Heart left ventricle (tissue), 13 donors: ENCODE measurements at regions not wholly inside any gene's neighbourhood (a gene's known extent, or its start where the extent isn't known, plus 50 kb on each side); places are given as distances from the start of the nearest gene placed in this dataset.

Source experiments
- CTCF ChIP-seq, 12 donors: fragments of 200-600 bp; sonication (generic) in 4 of 12; IDR thresholded peaks; one replicate each; pipeline versions ENCODE4 v1.5.0 to v1.8.0; 2018 to 2022; ENCODE audit warnings: antibody characterized with exemption in 12 of 12, mild to moderate bottlenecking in 5 of 12
- POLR2A ChIP-seq, 2 donors: fragments of 450-650 bp; IDR thresholded peaks; one replicate each; pipeline ENCODE4 v1.6.1; 2017; ENCODE audit warnings: antibody characterized with exemption in 2 of 2, mild to moderate bottlenecking in 2 of 2, moderate library complexity in 2 of 2
- donor health status: ischemic (EF 13 %, LVEDD 7.1; RV severe dilation, severe dysfunction).
- donor health status: DM: no; HTN: yes; CAD: no.
- donor health status: DM: no; HTN: no; CAD: no.
- donor health status: ischemic (EF 25% LVEDD 6.9; RV normal size, moderate dysfunction).
- donor health status: ischemic (EF 25% LVEDD 5.7; RV mildly dilated, moderate dysfunction).
- donor health status: ischemic (EF 35%, LVEDD 5.7; RV mildly dilated, moderate dysfunction).
- donor health status: nonischemic (EF 11% LVEDD 7.7; RV severe dilation, severe dysfunction).
- donor health status: DM: yes; HTN: yes; CAD: no.
- donor health status: PGD.
- donor health status: ischemic (EF 29% LVEDD 5.4; RV normal size, mild dysfunction).
- donor health status: nonischemic (EF 23%, LVEDD 6.1; RV moderate dilation, normal function).

- TF ChIP-seq CTCF (IDR thresholded peaks at IDR 0.05) (no peak), POLR2A (IDR thresholded peaks at IDR 0.05) (no peak)
These were observed 157.5 kb upstream of the TARS1 start for GRCh38 chr5:33283243-33283642.
